Neural progenitor cell (in vitro differentiated cells): ENCODE measurements at regions not wholly inside any gene's neighbourhood (a gene's known extent, or its start where the extent isn't known, plus 50 kb on each side); places are given as distances from the start of the nearest gene placed in this dataset.

Experiments used
- DNase-seq: peaks from one replicate; pipeline ENCODE4 v3.0.0-alpha.2; 2016; ENCODE audit warnings: low spot score
- H2AFZ ChIP-seq: fragments of 200-600 bp; sonication (generic); replicated peaks from 2 replicates; pipeline ENCODE4 v1.6.1; 2016; ENCODE audit warnings: antibody characterized with exemption
- H3F3A ChIP-seq: fragments of 200-600 bp; sonication (generic); 2 replicates; pipeline ENCODE4 v1.6.1; 2016; ENCODE audit warnings: antibody characterized with exemption, low read depth
- H3K27ac ChIP-seq: fragments of 200-600 bp; sonication (generic); 2 replicates; pipeline ENCODE4 v1.5.1; 2016; ENCODE audit warnings: mild to moderate bottlenecking
- H3K27me3 ChIP-seq: fragments of 200-600 bp; sonication (generic); 2 replicates; pipeline ENCODE4 v1.6.1; 2016; ENCODE audit warnings: mild to moderate bottlenecking, moderate library complexity
- H3K36me3 ChIP-seq: fragments of 200-600 bp; sonication (generic); 2 replicates; pipeline ENCODE4 v1.5.1; 2016
- H3K4me1 ChIP-seq: fragments of 200-600 bp; sonication (generic); 2 replicates; pipeline ENCODE4 v1.6.1; 2016; ENCODE audit warnings: mixed run types
- H3K4me2 ChIP-seq: fragments of 200-600 bp; sonication (generic); 2 replicates; pipeline ENCODE4 v1.6.1; 2016
- H3K4me3 ChIP-seq: fragments of 200-600 bp; sonication (generic); 2 replicates; pipeline ENCODE4 v1.5.1; 2016
- H3K79me2 ChIP-seq: fragments of 200-600 bp; sonication (generic); 2 replicates; pipeline ENCODE4 v1.6.1; 2016; ENCODE audit warnings: low read depth
- H3K9ac ChIP-seq: fragments of 200-600 bp; sonication (generic); 2 replicates; pipeline ENCODE4 v1.6.1; 2016
- H3K9me3 ChIP-seq: fragments of 200-600 bp; sonication (generic); 2 replicates; pipeline ENCODE4 v1.5.1; 2016; ENCODE audit warnings: low read depth
- H4K20me1 ChIP-seq: fragments of 200-600 bp; sonication (generic); 2 replicates; pipeline ENCODE4 v1.6.1; 2016; ENCODE audit warnings: low read depth
- H3K27ac Mint-ChIP-seq: 3 replicates; pipeline ENCODE4 v1.8.0; 2021; ENCODE audit warnings: mixed read lengths
- H3K27me3 Mint-ChIP-seq: 2 replicates; pipeline ENCODE4 v1.8.0; 2022; ENCODE audit warnings: low read depth, mild to moderate bottlenecking, inconsistent platforms, moderate library complexity, mixed read lengths; ENCODE audit not compliant: insufficient read depth
- H3K36me3 Mint-ChIP-seq: 3 replicates; pipeline ENCODE4 v1.8.0; 2021; ENCODE audit warnings: mixed read lengths
- H3K4me1 Mint-ChIP-seq: 3 replicates; pipeline ENCODE4 v1.8.0; 2021; ENCODE audit warnings: mixed read lengths
- H3K4me3 Mint-ChIP-seq: 3 replicates; pipeline ENCODE4 v1.8.0; 2021; ENCODE audit warnings: mild to moderate bottlenecking, moderate library complexity, mixed read lengths
- H3K9me3 Mint-ChIP-seq: 3 replicates; pipeline ENCODE4 v1.8.0; 2020; ENCODE audit warnings: mixed read lengths
- CTCF ChIP-seq: fragments of 200-600 bp; sonication (generic); IDR thresholded peaks from 2 replicates; pipeline ENCODE4 v1.5.1; 2017; ENCODE audit warnings: antibody characterized with exemption, mild to moderate bottlenecking
- EZH2 ChIP-seq: fragments of 200-600 bp; sonication (generic); IDR thresholded peaks from 2 replicates; pipeline ENCODE4 v1.6.1; 2017; ENCODE audit warnings: antibody characterized with exemption, mild to moderate bottlenecking, moderate library complexity
- EZH2phosphoT487 ChIP-seq: fragments of 200-600 bp; sonication (generic); IDR thresholded peaks from 2 replicates; pipeline ENCODE4 v1.6.1; 2017; ENCODE audit warnings: antibody characterized with exemption

DNA sequence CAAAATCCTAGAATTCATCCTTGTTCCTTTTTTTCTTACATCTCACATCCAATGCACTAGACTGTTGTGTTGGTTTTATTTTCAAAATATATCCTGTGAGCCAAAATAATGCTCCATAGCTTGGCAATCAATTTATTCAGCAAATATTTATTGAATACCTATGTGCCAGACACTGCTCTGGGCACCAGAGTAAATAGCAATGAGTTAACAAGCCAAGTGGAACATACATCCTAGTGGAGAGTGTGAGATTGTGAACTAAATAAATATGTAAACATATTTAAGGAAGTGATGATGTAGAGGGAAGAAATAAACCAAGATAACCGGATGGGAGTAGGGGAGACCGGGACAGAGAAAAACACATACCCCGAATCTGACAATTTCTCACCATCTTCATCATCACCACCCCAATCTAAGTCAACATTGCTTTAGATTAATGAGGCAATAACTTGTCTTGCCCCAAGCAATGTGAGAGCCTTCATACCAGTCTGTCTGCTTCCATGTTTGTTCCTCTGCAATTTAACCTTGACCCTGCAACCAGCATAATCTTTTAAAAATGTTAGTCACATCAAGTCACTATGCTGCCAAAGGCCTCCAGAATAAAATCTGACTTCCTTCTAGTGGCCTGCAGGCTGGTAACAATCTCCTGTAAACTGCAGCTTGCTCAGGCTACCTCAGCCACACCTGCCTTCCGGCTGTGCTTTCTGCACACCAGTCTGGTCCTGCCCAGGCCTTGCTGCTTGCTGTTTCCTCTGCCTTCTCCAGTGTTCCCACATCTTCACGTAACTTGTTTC lies 199.2 kb downstream of the DLEU7 start:
- Histone ChIP-seq H3K4me1 (no peaks in the 10 kb centered on the region), H3K27ac (no peak overlapping the region), H3K4me3 (no peak overlapping the region), H3K9me3 (no peaks in the 10 kb centered on the region), H3K27me3 (no peaks in the 10 kb centered on the region), H2AFZ (no peak overlapping the region), H3K36me3 (no peaks in the 10 kb centered on the region), H3F3A (no peaks in the 10 kb centered on the region), H3K4me2 (no peak overlapping the region), H3K9ac (no peak overlapping the region), H3K79me2 (no peaks in the 10 kb centered on the region), H4K20me1 (no peaks in the 10 kb centered on the region)
- no peaks in the 10 kb centered on the region for H3K4me1 Mint-ChIP-seq
- no peak overlapping the region for H3K27ac Mint-ChIP-seq
- no peaks in the 10 kb centered on the region for H3K36me3 Mint-ChIP-seq
- TF ChIP-seq CTCF (no peak), EZH2phosphoT487 (no peak), EZH2 (no peak)
- peaks cover 2% of the 10 kb centered on the region for H3K27me3 Mint-ChIP-seq
- H3K9me3 Mint-ChIP-seq, result no peaks in the 10 kb centered on the region
- DNase-seq, result no peak
- no peak overlapping the region for H3K4me3 Mint-ChIP-seq

DNA sequence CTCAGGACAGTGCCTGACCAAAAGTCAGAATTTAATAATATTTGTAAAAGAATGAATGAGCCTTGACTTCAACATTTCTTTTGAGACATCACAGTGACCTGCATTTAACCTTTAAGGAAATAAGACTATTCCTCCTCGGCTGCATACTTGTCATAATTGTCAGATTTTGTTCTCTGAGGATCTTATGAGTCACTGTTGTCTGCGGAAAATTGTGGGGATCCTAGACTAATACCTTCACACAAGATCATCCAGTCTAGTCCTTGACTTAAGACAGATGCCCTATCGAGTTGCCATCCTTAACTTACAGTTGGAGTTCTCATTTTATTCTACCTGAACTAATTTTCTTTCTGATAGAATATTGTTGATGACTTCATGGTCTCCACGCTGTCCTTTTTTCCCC lies 198.4 kb downstream of the DLEU7 start:
- Histone ChIP-seq H2AFZ (no peak overlapping the region), H3K9ac (no peak overlapping the region), H3K4me3 (no peak overlapping the region), H3K4me1 (no peaks in the 10 kb centered on the region), H3K36me3 (no peaks in the 10 kb centered on the region), H3K79me2 (no peaks in the 10 kb centered on the region), H3K9me3 (no peaks in the 10 kb centered on the region), H3K27ac (no peak overlapping the region), H3K4me2 (no peak overlapping the region), H4K20me1 (no peaks in the 10 kb centered on the region), H3F3A (no peaks in the 10 kb centered on the region), H3K27me3 (no peaks in the 10 kb centered on the region)
- no peak for DNase-seq
- H3K4me1 Mint-ChIP-seq, result no peaks in the 10 kb centered on the region
- no peaks in the 10 kb centered on the region for H3K27me3 Mint-ChIP-seq
- no peak for TF ChIP-seq EZH2
- no peak for TF ChIP-seq EZH2phosphoT487
- TF ChIP-seq CTCF, result no peak
- no peaks in the 10 kb centered on the region for H3K36me3 Mint-ChIP-seq
- no peak overlapping the region for H3K27ac Mint-ChIP-seq
- H3K4me3 Mint-ChIP-seq, result no peak overlapping the region
- H3K9me3 Mint-ChIP-seq, result no peaks in the 10 kb centered on the region

DNA sequence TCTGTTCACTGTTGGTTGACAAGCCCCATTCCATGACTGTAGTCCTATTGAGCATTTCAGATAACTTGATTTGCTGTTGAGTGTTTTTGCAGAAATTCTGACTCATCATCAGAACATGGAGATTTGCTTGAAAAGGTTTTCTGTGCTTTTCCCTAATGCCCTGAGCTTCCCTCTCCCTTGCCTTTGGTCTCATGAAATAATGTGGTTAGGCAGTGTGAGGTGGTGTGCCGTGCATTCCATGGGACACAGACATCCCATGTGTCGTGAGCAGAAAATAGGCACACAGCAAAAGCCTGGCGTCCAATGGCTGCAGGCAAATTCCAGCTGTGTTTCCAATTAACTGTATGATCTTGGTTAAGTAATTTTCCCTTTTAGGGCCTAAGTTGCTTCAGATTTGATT lies 197.4 kb downstream of the DLEU7 start:
- H3K27ac ChIP-seq, result no peak overlapping the region
- H4K20me1 ChIP-seq, result no peaks in the 10 kb centered on the region
- H3K4me1 Mint-ChIP-seq, result peaks cover 4% of the 10 kb centered on the region
- DNase-seq, result no peak
- no peaks in the 10 kb centered on the region for H3K27me3 ChIP-seq
- H3K4me1 ChIP-seq, result peaks cover 7% of the 10 kb centered on the region
- H3K36me3 Mint-ChIP-seq, result no peaks in the 10 kb centered on the region
- no peak overlapping the region for H3K4me3 Mint-ChIP-seq
- H3K36me3 ChIP-seq, result no peaks in the 10 kb centered on the region
- H2AFZ ChIP-seq, result no peak overlapping the region
- H3K27me3 Mint-ChIP-seq, result peaks cover 3% of the 10 kb centered on the region
- H3K4me2 ChIP-seq, result no peak overlapping the region
- no peaks in the 10 kb centered on the region for H3K9me3 Mint-ChIP-seq
- H3K9ac ChIP-seq, result no peak overlapping the region
- H3K4me3 ChIP-seq, result no peak overlapping the region
- H3K79me2 ChIP-seq, result no peaks in the 10 kb centered on the region
- no peaks in the 10 kb centered on the region for H3F3A ChIP-seq
- no peak overlapping the region for H3K27ac Mint-ChIP-seq
- TF ChIP-seq EZH2phosphoT487 (no peak), CTCF (no peak), EZH2 (no peak)
- no peaks in the 10 kb centered on the region for H3K9me3 ChIP-seq
